ENCODE measurements at regions not wholly inside any gene's neighbourhood (a gene's known extent, or its start where the extent isn't known, plus 50 kb on each side); places are given as distances from the start of the nearest gene placed in this dataset.

- no peaks in the 10 kb centered on the region for H3K4me1 ChIP-seq (ENCODE audit: control insufficient read depth in 1 of 2, insufficient read depth in 2 of 2, low read length in 2 of 2)
- no peaks in the 10 kb centered on the region for H3K27me3 ChIP-seq (ENCODE audit: control insufficient read depth in 1 of 2, insufficient read depth in 2 of 2, low read length in 1 of 2)
- intact Hi-C loops (cut with DNase I): no loop called here
- H3K9me3 ChIP-seq (ENCODE audit: control insufficient read depth, low read length): no peaks in the 10 kb centered on the region
- ATAC-seq (ENCODE audit: low FRiP score) (no peak), DNase-seq (no peak)
- WGBS, 2 donors: 57 to 62% methylated on average over 3 of the region's 3 CpGs
- H3K36me3 ChIP-seq (ENCODE audit: control insufficient read depth in 1 of 2, insufficient read depth in 2 of 2, low read length in 1 of 2): no peaks in the 10 kb centered on the region
- no peak overlapping the region for H3K4me3 ChIP-seq (ENCODE audit: low read length in 2 of 2)
- no peak overlapping the region for H3K27ac ChIP-seq (ENCODE audit: low read depth in 1 of 2, low read length in 2 of 2)
Observed at GRCh38 chr5:33238826-33239695, 201.7 kb upstream of the TARS1 start.

- H3K4me3 ChIP-seq (ENCODE audit: low read length in 2 of 2): no peak overlapping the region
- H3K36me3 ChIP-seq (ENCODE audit: control insufficient read depth in 1 of 2, insufficient read depth in 2 of 2, low read length in 1 of 2): no peaks in the 10 kb centered on the region
- H3K9me3 ChIP-seq (ENCODE audit: control insufficient read depth, low read length): no peaks in the 10 kb centered on the region
- DNase-seq (no peak), ATAC-seq (ENCODE audit: low FRiP score) (no peak)
- WGBS, 2 donors: 92 to 93% methylated on average over 6 of the region's 6 CpGs
- intact Hi-C loops (cut with DNase I): loop anchor here in 1 of 2 donors (5.0 kb wide), 1 partner anchor 383 kb away; no protein-coding TSS in a partner anchor
- no peaks in the 10 kb centered on the region for H3K4me1 ChIP-seq (ENCODE audit: control insufficient read depth in 1 of 2, insufficient read depth in 2 of 2, low read length in 2 of 2)
- no peak overlapping the region for H3K27ac ChIP-seq (ENCODE audit: low read depth in 1 of 2, low read length in 2 of 2)
- H3K27me3 ChIP-seq (ENCODE audit: control insufficient read depth in 1 of 2, insufficient read depth in 2 of 2, low read length in 1 of 2): no peaks in the 10 kb centered on the region
Observed at GRCh38 chr5:33240558-33240957, 200.2 kb upstream of the TARS1 start.

GRCh38 chr5:33241802-33242201, 199.0 kb upstream of the TARS1 start:
- Histone ChIP-seq H3K9me3 (ENCODE audit: control insufficient read depth, low read length) (no peaks in the 10 kb centered on the region), H3K27ac (ENCODE audit: low read depth in 1 of 2, low read length in 2 of 2) (no peak overlapping the region), H3K4me1 (ENCODE audit: control insufficient read depth in 1 of 2, insufficient read depth in 2 of 2, low read length in 2 of 2) (no peaks in the 10 kb centered on the region), H3K36me3 (ENCODE audit: control insufficient read depth in 1 of 2, insufficient read depth in 2 of 2, low read length in 1 of 2) (no peaks in the 10 kb centered on the region), H3K4me3 (ENCODE audit: low read length in 2 of 2) (no peak overlapping the region), H3K27me3 (ENCODE audit: control insufficient read depth in 1 of 2, insufficient read depth in 2 of 2, low read length in 1 of 2) (no peaks in the 10 kb centered on the region)
- intact Hi-C loops (cut with DNase I): loop anchor here in 1 of 2 donors (5.0 kb wide), 1 partner anchor 385 kb away; no protein-coding TSS in a partner anchor
- DNase-seq (peak in 1 of 2 donors; percentile 50), ATAC-seq (ENCODE audit: low FRiP score) (no peak)
- 49 to 59% methylated on average over 4 of the region's 4 CpGs for WGBS, 2 donors

GRCh38 chr5:33242277-33242676, 198.5 kb upstream of the TARS1 start:
- intact Hi-C loops (cut with DNase I): loop anchor here in 1 of 2 donors (5.0 kb wide), 1 partner anchor 385 kb away; no protein-coding TSS in a partner anchor

GRCh38 chr5:33244441-33245150, 196.2 kb upstream of the TARS1 start:
- Histone ChIP-seq H3K36me3 (ENCODE audit: control insufficient read depth in 1 of 2, insufficient read depth in 2 of 2, low read length in 1 of 2) (no peaks in the 10 kb centered on the region), H3K27ac (ENCODE audit: low read depth in 1 of 2, low read length in 2 of 2) (no peak overlapping the region), H3K4me3 (ENCODE audit: low read length in 2 of 2) (no peak overlapping the region), H3K27me3 (ENCODE audit: control insufficient read depth in 1 of 2, insufficient read depth in 2 of 2, low read length in 1 of 2) (no peaks in the 10 kb centered on the region), H3K9me3 (ENCODE audit: control insufficient read depth, low read length) (no peaks in the 10 kb centered on the region), H3K4me1 (ENCODE audit: control insufficient read depth in 1 of 2, insufficient read depth in 2 of 2, low read length in 2 of 2) (no peaks in the 10 kb centered on the region)
- intact Hi-C loops (cut with DNase I): loop anchor here in 1 of 2 donors (5.0 kb wide), 1 partner anchor 387 kb away; no protein-coding TSS in a partner anchor
- DNase-seq (no peak), ATAC-seq (ENCODE audit: low FRiP score) (no peak)
- WGBS, 2 donors: 94% methylated on average over 4 of the region's 4 CpGs

More at GRCh38 chr5:33242277-33242676, 198.5 kb upstream of the TARS1 start:
- no peaks in the 10 kb centered on the region for H3K4me1 ChIP-seq (ENCODE audit: control insufficient read depth in 1 of 2, insufficient read depth in 2 of 2, low read length in 2 of 2)
- H3K36me3 ChIP-seq (ENCODE audit: control insufficient read depth in 1 of 2, insufficient read depth in 2 of 2, low read length in 1 of 2): no peaks in the 10 kb centered on the region
- ATAC-seq (ENCODE audit: low FRiP score) (no peak), DNase-seq (no peak)
- H3K27ac ChIP-seq (ENCODE audit: low read depth in 1 of 2, low read length in 2 of 2): no peak overlapping the region
- H3K4me3 ChIP-seq (ENCODE audit: low read length in 2 of 2): no peak overlapping the region
- 91 to 94% methylated on average over 2 of the region's 2 CpGs for WGBS, 2 donors
- no peaks in the 10 kb centered on the region for H3K9me3 ChIP-seq (ENCODE audit: control insufficient read depth, low read length)
- H3K27me3 ChIP-seq (ENCODE audit: control insufficient read depth in 1 of 2, insufficient read depth in 2 of 2, low read length in 1 of 2): no peaks in the 10 kb centered on the region

GRCh38 chr5:33254579-33254978, 186.2 kb upstream of the TARS1 start:
- no peaks in the 10 kb centered on the region for H3K9me3 ChIP-seq (ENCODE audit: control insufficient read depth, low read length)
- ATAC-seq (ENCODE audit: low FRiP score) (no peak), DNase-seq (no peak)
- H3K27ac ChIP-seq (ENCODE audit: low read depth in 1 of 2, low read length in 2 of 2): no peak overlapping the region
- H3K4me3 ChIP-seq (ENCODE audit: low read length in 2 of 2): no peak overlapping the region
- no peaks in the 10 kb centered on the region for H3K36me3 ChIP-seq (ENCODE audit: control insufficient read depth in 1 of 2, insufficient read depth in 2 of 2, low read length in 1 of 2)
- peaks cover 0 to 2% of the 10 kb centered on the region in 2 donors for H3K4me1 ChIP-seq (ENCODE audit: control insufficient read depth in 1 of 2, insufficient read depth in 2 of 2, low read length in 2 of 2)
- 94 to 100% methylated on average over 1 of the region's 1 CpG for WGBS, 2 donors
- intact Hi-C loops (cut with DNase I): no loop called here
- H3K27me3 ChIP-seq (ENCODE audit: control insufficient read depth in 1 of 2, insufficient read depth in 2 of 2, low read length in 1 of 2): no peaks in the 10 kb centered on the region

- no peaks in the 10 kb centered on the region for H3K36me3 ChIP-seq (ENCODE audit: control insufficient read depth in 1 of 2, insufficient read depth in 2 of 2, low read length in 1 of 2)
- 49% methylated on average over 4 of the region's 4 CpGs for WGBS, 2 donors
- ATAC-seq (ENCODE audit: low FRiP score) (peak; percentile 85), DNase-seq (no peak)
- H3K4me3 ChIP-seq (ENCODE audit: low read length in 2 of 2): no peak overlapping the region
- H3K27me3 ChIP-seq (ENCODE audit: control insufficient read depth in 1 of 2, insufficient read depth in 2 of 2, low read length in 1 of 2): no peaks in the 10 kb centered on the region
- no peak overlapping the region for H3K27ac ChIP-seq (ENCODE audit: low read depth in 1 of 2, low read length in 2 of 2)
- peaks cover 0 to 2% of the 10 kb centered on the region in 2 donors for H3K4me1 ChIP-seq (ENCODE audit: control insufficient read depth in 1 of 2, insufficient read depth in 2 of 2, low read length in 2 of 2)
- intact Hi-C loops (cut with DNase I): no loop called here
- no peaks in the 10 kb centered on the region for H3K9me3 ChIP-seq (ENCODE audit: control insufficient read depth, low read length)
Observed at GRCh38 chr5:33257807-33258429, 182.8 kb upstream of the TARS1 start.

- Histone ChIP-seq H3K27me3 (ENCODE audit: control insufficient read depth in 1 of 2, insufficient read depth in 2 of 2, low read length in 1 of 2) (no peaks in the 10 kb centered on the region), H3K27ac (ENCODE audit: low read depth in 1 of 2, low read length in 2 of 2) (no peak overlapping the region), H3K36me3 (ENCODE audit: control insufficient read depth in 1 of 2, insufficient read depth in 2 of 2, low read length in 1 of 2) (no peaks in the 10 kb centered on the region), H3K9me3 (ENCODE audit: control insufficient read depth, low read length) (no peaks in the 10 kb centered on the region), H3K4me3 (ENCODE audit: low read length in 2 of 2) (no peak overlapping the region), H3K4me1 (ENCODE audit: control insufficient read depth in 1 of 2, insufficient read depth in 2 of 2, low read length in 2 of 2) (peaks cover 0 to 2% of the 10 kb centered on the region in 2 donors)
- WGBS, 2 donors: 47 to 48% methylated on average over 2 of the region's 2 CpGs
- intact Hi-C loops (cut with DNase I): no loop called here
- DNase-seq: no peak
- peak; percentile 56 for ATAC-seq (ENCODE audit: low FRiP score)
Observed at GRCh38 chr5:33258553-33258952, 182.2 kb upstream of the TARS1 start.

Measured in aorta (tissue), 5 donors.